Stimulated activated naive CD4-positive, alpha-beta T cell treated with Interleukin-2 at 50 U/mL for 16 hours (primary cell): ENCODE measurements at regions not wholly inside any gene's neighbourhood (a gene's known extent, or its start where the extent isn't known, plus 50 kb on each side); places are given as distances from the start of the nearest gene placed in this dataset.

Source experiments
- DNase-seq: peaks from one replicate; lab custom pipeline; 2025; lab: John Stamatoyannopoulos, UW

DNA sequence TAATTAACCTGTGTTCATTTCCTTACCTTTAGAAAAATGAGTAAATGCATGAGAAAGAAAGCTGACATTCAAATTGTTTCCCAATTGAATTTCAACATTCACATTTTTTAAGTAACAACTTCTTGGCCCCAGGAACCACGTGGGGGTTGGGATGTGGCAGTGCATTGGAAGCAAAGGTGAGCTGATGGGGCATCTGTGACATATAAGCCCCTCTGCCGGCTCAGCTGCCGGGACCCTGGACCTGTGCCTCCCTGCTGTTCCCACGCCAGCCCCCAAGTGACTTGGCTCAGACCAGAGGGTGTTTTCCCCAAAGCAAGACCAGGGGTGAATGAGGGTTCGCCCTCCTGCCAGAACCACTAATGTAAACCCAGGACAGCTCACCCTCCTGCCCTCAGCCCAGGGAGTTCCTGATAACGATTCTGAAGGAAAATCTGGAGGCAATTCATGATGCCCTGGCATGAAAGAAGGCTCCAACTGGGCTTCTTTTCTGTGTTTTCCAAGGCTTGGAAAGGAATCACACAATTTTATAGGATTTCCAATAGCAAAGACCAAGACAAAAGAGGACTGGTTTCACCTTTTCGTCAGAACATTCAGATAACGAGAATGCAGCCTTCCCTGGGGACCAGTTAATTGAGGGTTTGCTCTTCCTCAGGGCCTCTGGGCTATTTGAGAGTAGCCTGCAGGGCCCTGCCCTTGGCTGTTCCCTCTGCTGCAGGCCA is 193.2 kb upstream of the TWIST2 start:
- no peak for DNase-seq

DNA sequence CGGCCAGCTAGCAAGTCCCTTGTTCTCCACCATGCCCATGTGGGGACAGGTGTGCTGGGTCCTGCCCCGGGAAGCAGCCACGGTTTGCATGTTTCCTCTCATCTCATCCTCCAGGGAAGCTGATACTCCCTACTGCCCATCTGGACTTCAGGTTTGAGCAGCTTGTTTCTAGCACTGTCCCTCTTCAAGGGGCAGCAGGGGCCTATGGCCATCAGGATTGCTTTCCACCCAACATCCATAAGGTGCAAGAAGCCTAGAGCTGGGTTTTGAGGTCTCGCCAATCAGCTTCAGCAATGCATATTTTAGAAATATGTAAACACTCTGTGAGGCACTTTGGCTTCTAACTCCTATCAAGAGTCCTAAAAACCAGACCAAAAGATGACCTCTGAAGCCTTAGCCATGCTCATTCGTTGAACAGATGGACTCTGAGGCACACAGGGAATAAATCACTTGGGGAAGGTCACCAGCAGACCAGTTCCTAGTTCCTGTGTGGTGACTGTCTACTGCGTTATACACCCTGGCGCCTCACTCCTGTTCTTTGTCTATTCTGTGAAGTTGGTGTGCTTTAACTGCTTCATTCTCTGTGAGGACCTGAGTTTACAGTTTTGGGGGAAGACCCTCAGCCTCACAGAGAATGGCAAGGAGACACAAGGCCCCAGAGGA is 192.6 kb upstream of the TWIST2 start:
- DNase-seq, result no peak

DNA sequence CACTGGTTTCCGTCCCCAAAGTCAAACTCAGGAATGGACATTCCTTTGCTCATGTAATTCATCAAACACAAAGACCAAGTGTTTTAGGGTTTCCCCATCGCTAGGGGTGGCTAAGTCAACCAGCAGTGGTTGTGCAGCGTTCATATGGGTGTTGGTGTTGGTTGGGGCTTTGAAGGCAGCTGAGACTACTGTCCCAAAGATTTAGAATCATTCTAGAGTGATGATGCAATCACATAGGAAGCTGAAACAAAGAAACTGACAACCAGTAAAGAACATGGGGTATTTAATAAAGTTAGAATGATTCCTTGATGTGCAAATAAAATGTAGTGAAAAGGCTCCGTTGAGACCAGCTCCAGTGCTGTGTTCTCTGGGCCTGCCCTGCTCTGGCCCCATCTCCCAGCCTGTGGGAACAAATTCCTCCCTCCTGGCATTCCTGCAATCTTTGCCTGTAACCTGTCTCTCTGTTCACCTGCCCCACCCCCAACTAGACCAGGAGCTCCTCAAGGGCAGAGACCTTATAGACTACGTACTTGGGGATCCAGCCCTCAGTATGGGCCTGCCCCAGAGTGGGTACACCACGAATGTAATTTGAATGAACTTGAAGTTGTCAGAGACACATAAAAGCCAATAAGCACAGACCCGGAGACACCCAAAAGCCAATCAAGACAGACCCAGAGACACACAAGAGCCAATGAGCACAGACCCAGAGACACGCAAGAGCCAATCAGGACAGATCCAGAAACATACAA is 191.7 kb upstream of the TWIST2 start:
- no peak for DNase-seq

DNA sequence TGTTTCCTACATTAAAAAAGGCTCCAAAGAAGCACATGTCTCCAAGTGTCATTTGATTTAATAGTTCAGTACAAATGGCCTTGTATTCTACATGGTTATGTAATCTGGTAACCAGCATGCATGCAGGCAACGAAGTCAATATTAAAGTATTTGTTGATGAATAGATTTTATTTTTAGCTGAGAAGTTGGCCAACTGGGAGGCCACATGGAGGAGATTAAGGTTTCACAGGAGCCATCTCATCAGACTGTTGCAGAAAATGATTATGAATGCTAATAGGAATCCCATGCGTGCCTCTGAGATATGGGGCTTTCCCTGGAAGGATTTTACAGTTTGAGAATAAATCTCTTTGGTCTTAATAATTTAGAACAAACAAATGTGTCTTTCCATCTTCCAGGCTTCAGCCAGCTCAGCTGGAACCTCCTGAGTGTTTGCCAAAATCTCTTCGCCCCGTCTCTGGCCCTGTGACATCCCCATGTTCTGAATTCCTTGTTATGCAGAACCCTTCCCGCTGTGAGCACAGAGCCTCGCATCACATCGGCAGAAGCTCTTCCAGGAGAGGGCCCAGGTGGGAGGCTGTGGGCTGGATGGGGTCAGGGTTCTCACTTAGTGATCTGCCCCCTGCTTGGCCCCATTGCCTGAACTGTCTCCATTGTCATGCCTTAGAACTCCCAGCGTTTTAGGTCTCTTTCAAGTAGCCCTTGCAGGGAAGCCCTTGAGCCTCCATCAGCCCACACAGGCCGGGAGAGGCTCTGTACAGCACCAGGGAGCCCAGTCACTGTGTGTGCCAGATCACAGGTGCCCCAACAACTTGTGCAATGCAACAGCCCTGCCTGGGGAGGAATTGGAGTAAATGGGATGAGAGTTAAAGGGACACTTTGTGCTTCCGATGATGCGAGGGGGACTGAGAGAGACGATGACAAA is 190.5 kb upstream of the TWIST2 start:
- no peak for DNase-seq

DNA sequence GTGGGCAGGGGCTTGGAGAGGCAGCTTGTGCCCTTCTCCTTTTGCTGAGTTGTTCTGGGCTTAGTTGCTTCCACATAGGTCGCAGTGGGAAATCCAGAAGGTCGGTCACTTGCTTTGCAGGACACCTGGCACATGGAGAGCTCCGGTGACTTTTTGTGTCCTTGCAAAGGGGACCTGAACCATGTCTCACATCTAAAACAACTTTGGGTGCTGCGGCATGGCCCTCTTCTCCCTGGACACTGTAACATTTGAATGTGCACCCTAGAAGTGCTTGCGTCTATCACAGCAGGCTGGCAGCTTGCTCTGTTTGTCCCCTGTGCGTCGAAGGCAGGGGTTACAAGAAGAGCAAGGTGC is 189.9 kb upstream of the TWIST2 start:
- no peak for DNase-seq

DNA sequence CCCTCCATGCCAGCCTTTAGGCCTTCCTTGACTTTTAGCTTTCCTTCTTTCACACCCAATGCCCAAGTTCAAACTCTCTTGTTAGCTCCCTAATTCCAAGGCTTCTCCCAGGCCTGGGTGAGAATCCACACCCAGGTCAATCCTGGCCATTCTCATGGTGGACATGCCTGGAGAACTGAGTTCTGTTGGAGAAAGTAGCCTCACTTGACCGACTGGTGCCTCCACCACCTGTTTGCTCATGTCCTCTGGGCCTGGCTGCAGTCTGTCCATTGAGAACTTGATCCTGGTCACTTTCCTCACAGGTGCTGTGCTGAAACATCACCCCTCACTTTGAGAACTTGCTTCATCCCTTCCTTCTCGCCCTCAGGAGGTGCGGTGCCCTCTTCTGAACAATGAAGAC is 189.1 kb upstream of the TWIST2 start:
- DNase-seq, result no peak

DNA sequence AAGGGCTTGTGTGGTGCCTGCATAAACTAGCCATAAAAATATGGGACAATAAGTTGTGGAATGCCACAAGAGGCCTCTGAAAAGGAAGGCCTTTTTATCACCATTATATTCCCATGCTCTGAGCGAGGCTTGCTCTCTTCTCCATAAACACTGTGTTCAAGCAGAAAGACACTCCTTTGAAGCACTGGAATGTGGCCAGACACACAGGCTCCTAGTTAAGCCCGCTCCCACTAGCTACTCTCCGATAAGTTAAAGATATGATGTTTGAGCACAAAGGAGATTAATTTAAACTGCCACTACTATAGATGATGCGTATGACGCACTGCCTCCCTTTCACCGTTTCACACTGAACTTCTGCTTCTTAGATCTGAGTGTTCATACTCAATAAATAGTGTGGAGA is 188.7 kb upstream of the TWIST2 start:
- no peak for DNase-seq

DNA sequence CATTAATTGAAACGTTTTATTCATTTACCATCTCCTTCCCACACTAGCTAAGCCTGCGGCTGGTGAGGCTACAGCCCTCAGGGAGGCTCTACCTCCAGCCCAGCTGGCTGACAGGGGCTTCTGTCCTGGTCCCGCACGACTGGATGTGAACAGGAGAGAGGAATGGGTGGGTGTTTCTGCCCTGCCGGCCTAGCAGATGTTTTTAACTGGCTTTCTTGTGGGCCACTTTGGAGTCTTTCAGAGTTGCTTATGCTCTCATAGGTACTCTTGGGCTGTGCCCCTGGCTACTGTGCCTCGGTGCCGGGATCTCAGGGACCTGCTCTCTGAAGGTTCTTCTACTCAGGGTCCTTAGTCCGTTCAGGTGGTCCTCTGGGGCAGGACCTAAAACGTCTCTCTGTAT is 184.3 kb upstream of the TWIST2 start:
- DNase-seq, result no peak

DNA sequence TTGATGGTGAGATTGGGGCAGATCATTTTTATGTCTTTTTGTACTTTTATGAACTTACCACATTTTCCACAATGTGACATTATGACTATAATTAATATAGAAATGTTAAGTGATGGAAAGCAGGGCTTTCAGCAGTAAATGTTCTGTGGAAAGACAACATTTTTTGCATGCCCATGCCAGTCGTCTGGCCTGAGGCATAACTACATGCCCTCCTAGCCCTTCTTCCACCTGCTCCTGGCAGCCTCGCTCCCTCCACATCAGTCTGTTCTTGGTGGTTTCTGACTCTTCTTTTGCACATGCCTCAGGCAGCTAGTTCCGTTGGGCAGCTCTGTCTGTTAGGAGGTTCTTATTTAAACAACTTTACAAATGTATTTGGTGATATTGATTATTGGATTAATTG is 182.0 kb upstream of the TWIST2 start:
- no peak for DNase-seq

DNA sequence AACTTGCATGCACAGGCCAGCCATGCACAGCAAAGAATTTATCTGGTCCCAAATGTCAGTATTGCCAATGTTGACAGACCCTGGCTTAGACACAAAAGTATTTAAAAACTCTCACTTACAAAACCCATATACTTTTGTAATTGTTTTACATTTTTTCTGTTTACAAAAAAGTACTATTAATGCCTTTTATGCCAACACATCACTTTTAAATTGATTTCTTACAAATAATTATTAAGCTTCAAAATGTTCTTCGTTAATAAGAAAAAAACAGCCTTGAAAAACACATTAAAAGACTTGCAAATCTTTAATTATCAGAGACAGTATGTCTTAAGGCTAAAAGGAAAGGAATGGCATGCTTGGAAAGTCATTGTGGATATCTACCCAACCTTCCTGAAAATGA is 181.3 kb upstream of the TWIST2 start:
- DNase-seq, result no peak

DNA sequence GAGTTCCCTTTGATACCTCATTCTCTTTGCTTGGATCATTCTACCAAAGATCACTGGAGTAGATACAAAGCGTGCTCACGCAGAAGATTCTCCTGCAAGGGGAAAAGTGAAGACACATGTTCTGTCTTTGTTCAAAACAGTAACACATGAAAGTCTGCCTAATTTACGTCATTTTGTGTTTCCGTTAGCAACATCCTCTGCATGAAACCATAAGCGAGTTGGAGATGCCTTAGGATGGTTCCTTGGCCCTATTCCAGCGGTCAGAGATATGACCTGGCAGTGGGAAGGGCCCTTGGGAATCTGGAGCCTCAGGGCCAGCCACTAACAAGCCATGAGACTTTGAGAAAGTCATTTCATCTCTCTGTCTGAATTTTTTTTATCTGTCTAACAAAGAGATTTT is 180.9 kb upstream of the TWIST2 start:
- no peak for DNase-seq

DNA sequence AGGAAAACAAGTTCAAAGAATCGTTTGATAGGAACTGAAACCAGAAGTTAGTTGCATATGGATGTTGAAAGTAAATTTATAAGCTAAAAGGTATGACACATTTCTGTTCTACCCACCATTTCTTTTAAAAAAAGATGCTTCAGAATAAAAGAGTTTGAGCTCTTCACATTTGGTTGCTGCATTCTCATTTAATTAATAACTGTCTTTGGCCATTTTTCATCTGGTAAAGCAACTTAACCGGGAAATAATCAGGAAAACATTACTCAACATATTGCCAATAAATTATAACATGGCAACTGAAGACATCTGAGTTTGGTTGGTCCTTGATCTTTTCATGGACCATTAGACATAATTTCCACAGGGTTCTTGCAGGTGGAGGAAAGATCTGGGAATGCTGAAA is 180.2 kb upstream of the TWIST2 start:
- no peak for DNase-seq

DNA sequence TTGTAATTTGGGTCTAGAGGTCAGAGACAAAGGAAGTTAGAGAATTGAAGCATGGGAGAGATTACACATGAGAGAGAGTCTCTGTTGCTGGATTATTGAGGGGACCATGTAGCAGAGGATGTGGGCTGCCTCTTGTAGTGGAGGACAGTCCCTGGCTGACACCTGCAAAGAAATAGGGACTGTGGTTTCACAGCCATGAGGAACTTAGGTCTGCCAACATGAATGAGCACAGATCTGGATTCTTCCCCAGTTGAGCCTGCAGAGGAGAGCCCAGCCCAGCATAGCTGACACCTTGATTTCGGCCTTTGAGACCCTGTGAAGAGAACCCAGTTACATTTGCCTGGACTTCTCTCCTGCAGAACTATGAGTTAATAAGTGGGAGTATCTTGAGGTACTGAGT is 179.5 kb upstream of the TWIST2 start:
- DNase-seq, result no peak

DNA sequence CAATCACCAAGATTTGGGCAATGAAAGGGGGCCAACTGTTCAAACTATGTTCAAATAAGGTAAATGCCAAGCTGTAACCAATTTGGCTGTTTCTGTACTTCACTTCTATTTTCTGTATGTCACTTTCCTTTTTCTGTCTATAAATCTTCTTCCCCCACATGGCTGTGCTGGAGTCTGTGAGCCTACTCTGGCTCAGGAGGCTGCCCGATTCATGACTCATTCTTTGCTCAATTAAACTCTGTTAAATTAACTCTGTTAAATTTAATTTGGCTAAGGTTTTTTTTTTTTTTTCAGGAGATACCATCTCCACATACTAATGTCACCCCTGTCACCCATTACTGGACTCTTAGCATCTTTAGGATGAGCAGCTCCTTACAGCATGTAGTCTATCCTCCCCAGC is 178.8 kb upstream of the TWIST2 start:
- no peak for DNase-seq

DNA sequence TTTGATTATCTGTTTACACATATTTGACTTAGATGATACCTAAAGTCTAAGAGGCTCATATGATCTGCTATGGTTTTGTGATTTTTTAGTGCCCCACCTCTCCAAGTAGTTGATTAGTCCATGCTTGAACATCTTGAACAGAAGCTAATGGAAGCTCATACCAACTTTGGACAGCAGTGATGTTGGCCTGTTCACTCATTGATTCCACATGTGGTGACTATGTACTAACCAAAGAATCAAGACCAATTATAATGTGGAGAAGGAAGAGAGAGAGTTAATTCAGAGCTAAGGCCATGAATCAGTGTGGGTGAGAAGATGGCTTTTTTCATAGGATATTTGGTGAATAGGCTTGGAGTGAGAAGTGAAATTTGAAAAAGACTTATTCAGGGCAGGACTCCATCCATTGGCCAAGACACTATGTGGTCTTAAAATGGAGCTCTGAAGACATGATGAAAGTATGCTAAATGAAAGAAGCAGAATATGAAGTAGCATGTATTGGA is 178.3 kb upstream of the TWIST2 start:
- DNase-seq, result no peak

DNA sequence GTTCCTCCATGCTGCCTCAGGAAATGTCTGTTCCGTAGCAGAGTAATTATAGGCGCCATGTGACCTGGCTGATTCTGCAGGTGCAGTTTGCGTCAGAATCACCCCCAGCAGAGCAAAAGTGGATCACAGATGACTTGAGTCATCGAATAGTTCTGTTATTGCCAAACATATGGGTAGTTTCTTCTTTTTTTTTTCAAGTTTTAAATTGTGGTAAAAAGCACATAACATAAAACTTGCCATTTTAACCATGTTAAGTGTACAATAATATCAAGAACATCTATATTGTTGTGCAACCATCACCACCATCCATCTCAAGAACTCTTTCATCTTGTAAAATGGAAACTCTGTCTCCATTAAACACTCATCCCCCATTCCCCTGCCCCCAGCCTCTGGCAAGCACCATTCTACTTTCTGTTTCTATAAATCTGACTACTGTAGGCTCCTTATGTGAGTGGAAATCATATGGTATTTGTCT is 177.7 kb upstream of the TWIST2 start:
- DNase-seq, result peak; percentile 2

DNA sequence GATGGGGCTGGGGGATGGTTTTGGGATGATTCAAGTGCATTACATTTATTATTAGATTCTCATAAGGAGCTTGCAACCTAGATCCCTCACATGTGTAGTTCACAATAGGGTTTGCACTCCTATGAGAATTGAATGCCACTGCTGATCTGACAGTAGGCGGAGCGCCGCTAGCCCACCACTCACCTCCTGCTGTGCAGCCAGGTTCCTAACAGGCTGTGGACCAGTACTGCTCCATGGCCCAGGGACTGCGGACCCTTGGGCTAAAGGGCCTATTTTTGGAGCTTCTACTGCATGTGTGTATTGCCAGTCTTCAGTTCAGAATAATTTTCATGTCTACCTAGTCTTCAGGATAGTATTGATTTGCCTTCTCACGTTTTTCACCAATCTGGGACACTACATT is 165.3 kb upstream of the TWIST2 start:
- DNase-seq, result no peak

DNA sequence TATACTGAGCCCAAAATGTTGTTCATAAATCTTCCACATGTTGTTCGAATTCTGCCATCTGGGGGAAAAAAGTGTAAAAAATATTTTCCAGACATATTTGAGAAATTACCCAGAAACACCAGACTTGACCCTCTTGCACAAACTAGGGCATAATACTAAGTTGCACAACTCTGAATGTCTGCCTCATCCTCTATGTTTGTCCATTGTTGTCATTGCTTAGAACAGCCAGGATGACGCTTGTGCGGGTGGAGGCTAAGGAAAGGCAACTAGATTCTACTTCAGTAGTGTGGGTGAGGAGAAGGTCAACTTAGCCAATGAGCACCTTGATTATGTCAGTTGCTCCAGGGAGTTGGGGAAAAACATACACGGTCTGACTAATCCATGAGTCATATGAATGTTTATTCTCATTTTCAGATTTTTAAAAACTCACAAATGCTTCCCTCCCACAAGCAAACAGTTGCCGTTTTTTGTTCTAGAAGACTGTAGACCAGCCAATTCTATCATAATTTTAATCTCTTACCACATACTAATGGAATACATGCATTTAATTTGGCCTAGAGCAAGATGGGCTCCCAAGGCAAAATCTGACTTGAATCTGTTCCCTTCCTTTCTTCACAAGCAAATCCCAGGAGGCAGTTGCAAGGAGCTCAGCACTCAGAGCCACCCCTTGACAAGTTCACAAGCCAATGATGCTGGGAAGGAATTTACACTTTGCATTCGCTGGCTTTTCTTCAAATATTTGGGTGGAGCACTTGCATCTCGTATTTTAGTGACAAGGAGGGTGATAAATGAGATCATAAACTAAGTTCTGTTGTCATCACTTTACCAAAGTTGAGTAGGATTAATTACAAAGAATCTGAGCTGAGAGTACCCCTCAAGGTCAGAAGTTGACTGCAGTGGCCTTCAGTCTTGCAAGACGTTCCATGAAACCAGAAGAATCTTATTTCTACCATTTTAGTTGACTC is 163.2 kb upstream of the TWIST2 start:
- no peak for DNase-seq

DNA sequence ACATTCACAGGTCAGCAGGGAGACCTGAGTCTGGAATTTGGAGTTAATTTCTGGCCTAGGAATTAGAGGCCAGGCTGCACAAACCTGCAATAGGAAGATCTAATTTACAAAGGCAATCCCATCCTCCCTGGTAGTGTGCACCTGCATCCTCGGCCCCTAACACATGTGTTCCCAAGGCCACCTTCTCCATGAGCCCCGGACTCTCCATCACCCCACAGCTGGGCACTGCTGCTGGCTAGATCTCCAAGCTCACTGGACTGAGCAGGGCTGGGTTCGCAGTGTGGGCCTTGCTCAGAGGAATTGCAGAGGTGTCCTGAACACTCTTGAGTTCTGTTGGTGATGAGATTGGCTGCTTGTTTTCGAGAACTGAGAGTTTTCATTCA is 162.6 kb upstream of the TWIST2 start:
- DNase-seq, result no peak

DNA sequence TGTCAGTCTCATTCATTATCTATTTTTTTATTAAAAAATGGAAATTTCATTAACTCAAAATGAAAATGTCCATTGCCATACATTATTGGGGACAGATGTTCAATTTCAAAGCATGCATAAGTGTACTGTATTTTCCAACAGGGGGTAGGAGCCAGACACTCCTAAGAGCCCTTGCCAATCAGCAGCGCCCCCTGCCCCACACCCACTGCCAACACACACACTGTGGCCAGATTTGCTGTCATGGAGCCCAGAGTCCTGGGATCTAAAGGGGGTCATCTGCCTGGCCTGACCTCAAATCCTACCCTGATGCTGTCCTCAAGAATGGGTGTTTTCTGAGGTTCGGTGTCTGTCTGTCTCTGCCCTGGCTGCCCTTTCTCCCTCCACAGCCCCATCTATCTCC is 162.2 kb upstream of the TWIST2 start:
- DNase-seq, result no peak

DNA sequence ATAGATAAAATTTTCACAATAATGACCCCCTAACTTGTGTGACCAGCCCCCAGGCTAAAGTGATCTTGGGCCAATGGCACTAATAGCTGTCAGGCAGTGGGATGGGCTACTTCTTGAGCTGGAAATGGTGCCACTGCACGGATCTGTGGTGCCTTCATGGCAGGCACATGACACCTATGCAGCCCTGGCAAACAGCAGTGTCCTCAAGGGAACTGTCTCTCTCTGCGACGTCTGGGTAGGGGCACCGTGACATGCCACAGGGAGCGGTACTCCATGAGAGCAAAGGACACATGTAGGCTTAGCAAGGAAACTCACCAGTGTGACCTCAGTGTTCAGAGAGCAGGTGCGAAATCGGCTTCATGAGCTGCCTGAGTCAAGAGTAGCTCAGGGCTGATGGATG is 161.7 kb upstream of the TWIST2 start:
- no peak for DNase-seq
